ENCODE measurements at regions not wholly inside any gene's neighbourhood (a gene's known extent, or its start where the extent isn't known, plus 50 kb on each side); places are given as distances from the start of the nearest gene placed in this dataset.
A peak's percentile ranks its signal among the peaks of the same experiment; 100 is the strongest.

GRCh38 chr3:188080091-188080490, 73.9 kb upstream of the LPP start:
- no peak for DNase-seq

GRCh38 chr3:188082031-188082430, 71.9 kb upstream of the LPP start:
- DNase-seq, result no peak

GRCh38 chr3:188082450-188082849, 71.5 kb upstream of the LPP start:
- DNase-seq, result no peak

- DNase-seq, result no peak
Measured at GRCh38 chr3:188083011-188083410, 70.9 kb upstream of the LPP start.

- peak; percentile 30 for DNase-seq
Measured at GRCh38 chr3:188084752-188085583, 69.0 kb upstream of the LPP start.

- no peak for DNase-seq
Measured at GRCh38 chr3:188085584-188086560, 68.1 kb upstream of the LPP start.

GRCh38 chr3:188088948-188089685, 64.8 kb upstream of the LPP start:
- DNase-seq, result no peak

GRCh38 chr3:188090620-188091309, 63.2 kb upstream of the LPP start:
- no peak for DNase-seq

GRCh38 chr3:188091746-188092145, 62.2 kb upstream of the LPP start:
- no peak for DNase-seq

GRCh38 chr3:188092648-188093047, 61.3 kb upstream of the LPP start:
- DNase-seq, result no peak

- DNase-seq, result no peak
Measured at GRCh38 chr3:188095431-188095830, 58.5 kb upstream of the LPP start.

- DNase-seq, result no peak
Measured at GRCh38 chr3:188097791-188098190, 56.2 kb upstream of the LPP start.

- DNase-seq, result no peak
Measured at GRCh38 chr3:188099907-188100306, 54.0 kb upstream of the LPP start.

GRCh38 chr3:188102861-188103547, 51.0 kb upstream of the LPP start:
- DNase-seq, result no peak

- DNase-seq, result no peak
Measured at GRCh38 chr3:188104050-188104449, 49.9 kb upstream of the LPP start.

Measured in femur (tissue), 1 donor.